NCI-H1092 (cell line): ENCODE measurements at regions not wholly inside any gene's neighbourhood (a gene's known extent, or its start where the extent isn't known, plus 50 kb on each side); places are given as distances from the start of the nearest gene placed in this dataset.

Experiments used
- DNase-seq: peaks from one replicate; lab custom pipeline; 2025; lab: John Stamatoyannopoulos, UW

DNA sequence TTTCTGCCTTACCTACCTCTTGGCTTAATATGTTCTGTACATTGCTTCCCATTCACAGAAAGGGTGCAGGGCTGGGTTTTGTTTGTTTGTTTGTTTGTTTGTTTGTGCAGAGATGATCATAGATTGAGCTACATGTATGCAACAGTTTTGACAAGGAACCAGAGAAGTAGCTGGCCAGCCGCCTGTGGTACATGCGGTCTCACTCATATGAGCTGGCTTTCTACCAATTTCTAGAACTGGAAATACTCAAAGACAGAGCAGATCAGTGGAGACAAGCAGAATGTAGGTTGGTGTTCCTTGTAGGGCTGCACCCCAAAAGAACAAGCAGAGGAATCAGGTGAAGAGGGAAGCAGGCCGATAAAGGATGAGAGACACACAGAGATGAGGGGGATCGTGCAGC is 502.7 kb downstream of the SOX2 start:
- no peak for DNase-seq

DNA sequence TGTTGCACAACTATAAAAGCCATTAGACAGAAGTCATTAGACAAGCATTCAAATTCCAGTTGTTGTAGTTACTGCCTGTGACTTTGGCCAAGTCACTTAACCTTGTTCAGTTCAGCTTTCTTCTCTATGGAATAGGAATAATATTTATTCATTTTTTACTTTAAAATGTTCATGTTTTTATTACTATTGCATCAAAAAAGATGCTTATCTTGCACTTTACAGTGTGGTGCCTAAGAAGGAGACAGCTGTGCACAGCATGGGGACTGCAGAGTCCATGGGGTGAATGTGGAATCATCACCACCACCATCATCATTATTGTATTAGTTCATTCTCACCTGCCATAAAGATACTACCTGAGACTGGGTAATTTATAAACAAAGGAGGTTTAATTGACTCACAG is 504.2 kb downstream of the SOX2 start:
- no peak for DNase-seq

DNA sequence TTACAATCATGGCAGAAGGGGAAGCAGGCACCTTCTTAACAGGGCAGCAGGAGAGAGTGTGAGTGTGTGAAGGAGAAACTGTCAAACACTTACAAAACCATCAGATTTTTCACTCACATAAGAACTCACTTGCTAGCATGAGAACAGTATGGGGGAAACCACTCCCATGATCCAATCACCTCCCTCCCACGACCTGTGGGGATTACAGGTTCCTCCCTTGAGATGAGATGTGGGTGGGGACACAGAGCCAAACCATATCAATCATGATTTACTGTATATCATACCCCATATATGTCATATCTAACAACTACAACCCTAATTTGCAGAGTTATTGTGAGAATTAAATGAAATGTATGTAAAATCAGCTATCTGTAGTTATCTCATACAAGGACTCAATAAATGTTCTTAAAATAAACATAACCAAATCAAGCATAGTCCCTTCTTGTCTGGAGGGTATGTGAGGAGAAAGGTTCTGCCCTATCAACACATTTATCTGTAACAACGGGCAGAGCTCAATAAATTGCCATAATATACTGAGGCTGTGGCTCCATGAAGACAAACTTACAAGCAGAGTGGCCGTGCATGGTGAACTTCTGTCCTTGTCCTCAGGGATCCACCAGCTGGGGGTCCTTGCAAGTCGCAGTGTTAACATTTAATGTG is 504.7 kb downstream of the SOX2 start:
- DNase-seq, result no peak

DNA sequence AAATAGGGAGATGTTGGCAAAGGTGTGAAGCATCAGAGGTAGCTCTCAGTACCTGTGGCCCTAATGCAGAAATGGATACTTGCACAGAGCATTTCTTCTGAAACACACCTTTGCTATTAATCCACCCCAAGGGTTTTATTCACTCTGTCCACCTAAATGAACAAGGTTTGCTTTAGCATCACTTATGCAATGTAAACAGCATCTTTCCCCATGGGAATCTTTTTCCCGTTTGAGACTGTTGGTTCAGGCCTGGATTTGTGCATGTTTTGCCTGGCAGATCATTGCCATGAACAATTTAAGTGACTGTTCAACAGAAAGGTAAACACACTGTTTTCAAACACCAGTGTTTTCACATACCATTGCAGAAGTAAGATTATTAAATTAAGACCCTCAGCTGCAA is 508.3 kb downstream of the SOX2 start:
- DNase-seq, result no peak

DNA sequence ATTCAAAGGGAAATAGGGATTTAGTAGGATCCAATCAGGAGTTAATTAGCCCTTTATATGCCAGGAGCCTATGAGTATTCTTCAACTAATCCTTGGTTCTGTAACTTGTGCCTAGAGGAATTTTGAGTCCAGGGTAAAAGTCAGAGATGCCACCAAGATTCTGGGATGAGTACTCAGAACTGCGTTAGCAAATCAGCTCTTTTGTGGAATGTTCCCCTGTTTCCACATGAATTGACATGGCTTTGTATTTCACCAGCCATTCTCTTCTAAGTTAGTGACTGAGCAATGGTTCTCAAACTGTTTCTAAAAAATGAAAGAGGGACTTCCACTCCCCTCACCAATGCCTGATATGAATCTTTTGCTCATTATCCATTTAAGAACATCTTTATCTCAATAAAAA is 508.7 kb downstream of the SOX2 start:
- no peak for DNase-seq

DNA sequence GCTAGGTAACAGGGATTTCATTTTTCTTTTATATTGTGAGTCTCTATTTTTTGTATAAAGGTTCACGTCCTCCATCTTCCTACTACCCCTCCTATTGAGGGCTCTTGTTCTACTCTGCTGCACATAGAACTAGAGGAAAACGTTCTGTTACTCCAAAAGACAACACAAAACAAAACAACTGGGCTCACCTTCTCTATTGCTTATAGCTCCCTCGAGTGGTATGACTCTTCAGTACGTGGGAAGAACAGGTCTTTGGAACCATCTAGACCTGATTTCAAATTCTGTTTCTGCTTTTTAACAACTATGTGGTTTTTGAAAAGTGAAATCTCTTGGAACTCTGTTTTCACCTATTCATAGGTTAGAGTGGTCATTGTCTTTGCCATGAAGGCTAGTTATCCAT is 515.3 kb downstream of the SOX2 start:
- DNase-seq, result no peak

GRCh38 chr3:182233405-182233804 is 521.7 kb downstream of the SOX2 start:
- DNase-seq, result no peak

DNA sequence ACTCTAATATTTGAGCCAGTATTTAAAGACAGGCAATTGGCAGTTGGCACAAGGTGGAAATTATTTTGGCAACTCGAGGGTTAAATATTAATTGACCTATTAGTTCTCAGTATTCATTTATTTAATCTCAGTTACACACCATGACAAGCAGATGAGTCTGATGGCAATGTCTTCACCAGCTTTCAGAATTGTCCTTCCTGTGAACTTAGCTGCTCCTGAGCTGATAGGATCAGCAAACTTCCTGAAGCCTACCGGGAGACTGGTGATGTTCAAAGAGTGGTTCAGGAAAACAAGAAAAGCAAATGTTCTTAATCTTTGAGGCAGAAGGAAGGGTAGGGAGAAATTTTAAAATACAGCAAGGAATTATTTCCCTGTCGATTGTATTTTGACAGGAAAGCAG is 522.2 kb downstream of the SOX2 start:
- DNase-seq, result no peak

DNA sequence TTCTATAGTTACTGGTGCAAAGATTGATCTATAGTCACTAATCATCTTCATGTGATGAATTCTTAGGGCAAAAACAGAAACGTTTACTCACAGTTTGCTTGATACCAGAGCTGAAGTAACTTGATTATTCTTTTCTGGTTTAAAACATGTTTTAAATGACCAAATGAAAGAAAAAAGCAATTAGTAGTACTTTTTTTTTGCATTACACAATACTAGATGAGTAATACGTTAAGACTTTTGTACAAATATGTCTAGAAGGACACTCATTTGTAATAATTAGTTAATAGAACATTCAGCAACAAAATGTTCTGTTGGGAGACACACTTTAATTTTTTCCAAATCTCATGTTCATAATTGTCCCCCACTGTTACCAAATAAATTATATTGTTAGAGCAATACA is 523.2 kb downstream of the SOX2 start:
- no peak for DNase-seq

GRCh38 chr3:182235504-182235903 is 523.8 kb downstream of the SOX2 start:
- DNase-seq, result no peak

- DNase-seq, result no peak
These were observed 526.4 kb downstream of the SOX2 start for GRCh38 chr3:182238126-182238525.

GRCh38 chr3:182239316-182239715 is 527.6 kb downstream of the SOX2 start:
- DNase-seq, result no peak

DNA sequence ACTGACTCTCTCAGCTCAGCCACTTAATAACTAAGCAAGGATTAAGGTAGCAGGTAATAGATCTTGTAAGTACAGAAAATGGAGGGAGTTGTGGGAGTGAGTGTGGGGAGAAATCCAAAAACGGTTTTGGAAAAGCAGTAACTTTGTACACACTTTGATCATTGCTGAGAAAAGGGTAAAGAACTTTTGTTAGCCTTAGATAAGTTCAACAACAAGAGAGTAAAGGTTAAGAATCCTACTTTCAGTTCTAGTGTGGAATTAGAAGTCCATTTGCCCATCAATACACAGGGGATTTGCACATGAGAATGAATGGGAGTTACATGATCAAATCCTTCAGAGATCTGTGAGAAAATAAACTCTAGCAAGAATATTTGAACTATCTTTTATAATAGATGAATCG is 528.7 kb downstream of the SOX2 start:
- DNase-seq, result no peak

- no peak for DNase-seq
These were observed 529.6 kb downstream of the SOX2 start for GRCh38 chr3:182241196-182241765.

- no peak for DNase-seq
These were observed 530.2 kb downstream of the SOX2 start for GRCh38 chr3:182241766-182242488.

GRCh38 chr3:182242489-182242942 is 530.8 kb downstream of the SOX2 start:
- no peak for DNase-seq

DNA sequence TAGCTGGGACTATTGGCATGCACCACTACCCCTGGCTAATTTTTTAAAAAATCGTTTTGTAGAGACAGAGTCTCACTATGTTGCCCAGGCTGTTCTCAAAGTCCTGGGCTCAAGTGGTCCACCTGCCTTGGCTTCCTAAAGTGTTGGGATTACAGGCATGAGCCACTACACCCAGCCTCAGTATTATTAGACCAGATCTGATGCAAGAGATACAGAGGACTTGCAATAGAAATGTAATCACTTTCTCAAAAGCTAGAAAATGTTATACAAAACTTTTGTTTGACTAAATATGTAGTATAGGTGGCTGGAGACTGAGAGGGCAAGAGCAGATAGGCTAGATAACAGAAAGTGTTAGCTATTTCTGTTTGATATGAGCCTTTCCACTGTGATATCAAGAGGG is 531.9 kb downstream of the SOX2 start:
- DNase-seq, result no peak

GRCh38 chr3:182244222-182244971 is 532.7 kb downstream of the SOX2 start:
- no peak for DNase-seq

DNA sequence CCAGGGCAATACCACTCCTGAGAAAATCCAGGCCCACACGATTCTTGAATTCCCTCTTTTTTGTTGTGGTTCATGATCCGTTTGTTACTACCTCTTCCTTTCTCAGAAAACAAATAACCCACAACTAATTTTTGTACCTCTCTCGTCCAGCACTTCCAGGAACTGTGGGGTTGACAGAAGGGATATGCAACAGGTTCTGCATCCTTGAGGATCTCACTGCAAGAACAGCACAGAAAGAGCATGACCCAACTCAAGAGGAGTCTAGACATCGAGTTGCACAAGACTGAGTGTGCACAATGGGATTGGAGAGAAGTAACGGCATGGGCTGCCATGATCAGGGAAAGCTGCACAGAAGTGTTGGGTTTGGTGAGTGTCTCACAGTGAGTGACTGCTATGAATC is 533.3 kb downstream of the SOX2 start:
- no peak for DNase-seq

DNA sequence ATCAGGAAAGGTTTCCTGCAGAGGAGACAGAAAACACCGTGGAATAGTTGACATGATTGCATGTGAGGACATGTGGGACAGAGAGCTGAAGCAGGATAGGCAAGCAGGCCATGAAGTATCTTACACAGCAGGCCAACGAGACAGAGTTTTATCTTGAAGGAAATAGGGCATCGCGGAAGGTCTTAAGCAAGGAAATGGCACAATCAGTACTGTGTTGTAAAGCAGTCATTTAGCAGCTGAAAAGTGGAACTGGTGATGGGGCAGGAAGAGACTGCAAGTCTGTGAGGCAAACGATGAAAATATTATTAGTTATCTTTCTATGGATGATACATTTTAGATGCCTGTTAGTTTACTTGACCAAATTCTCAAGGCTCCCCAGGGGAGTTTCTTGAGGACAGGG is 535.1 kb downstream of the SOX2 start:
- no peak for DNase-seq

DNA sequence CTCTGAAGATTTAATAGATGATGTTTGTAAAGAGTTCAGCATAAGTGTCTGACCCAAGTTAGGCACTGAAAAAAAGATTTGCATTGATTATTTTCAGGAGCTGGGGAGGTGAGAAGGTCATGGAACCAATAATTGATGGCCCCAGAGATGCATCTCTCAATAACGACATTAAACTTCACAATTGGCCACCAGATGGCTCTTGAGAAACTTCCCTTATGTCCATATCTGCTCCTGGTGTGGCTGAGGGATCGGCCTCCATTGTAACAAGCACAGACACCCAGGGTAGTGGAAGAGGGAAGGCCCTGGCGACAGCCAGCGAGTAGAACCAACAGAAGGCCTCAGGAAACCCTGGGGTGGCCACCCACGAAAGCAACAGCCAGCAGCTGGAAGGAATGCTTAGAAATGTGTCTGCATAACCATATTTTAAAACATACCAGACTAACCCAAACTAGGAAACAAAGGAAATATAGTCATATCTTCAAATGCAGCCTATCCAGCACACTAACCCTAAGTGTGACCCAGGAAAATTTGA is 536.7 kb downstream of the SOX2 start:
- no peak for DNase-seq

DNA sequence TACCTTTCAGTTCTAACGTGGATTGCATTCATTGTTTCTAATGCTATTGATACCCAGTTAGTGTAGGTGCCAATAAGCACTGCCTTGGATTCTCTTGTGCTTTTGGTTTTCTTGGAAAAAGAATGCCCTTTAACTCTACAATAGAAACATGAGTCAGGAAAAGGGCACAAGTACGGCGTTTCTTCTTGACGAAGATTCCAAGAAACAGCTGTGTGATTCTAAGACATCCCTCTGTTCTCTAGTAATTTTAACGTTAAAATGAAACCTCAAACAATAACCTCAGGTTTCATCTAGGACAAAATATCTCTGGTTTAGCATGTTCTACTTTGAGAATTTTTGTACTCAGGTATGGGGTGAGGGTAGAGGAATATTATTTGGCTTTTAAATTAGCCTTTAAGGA is 540.5 kb upstream of the ATP11B start:
- DNase-seq, result no peak

GRCh38 chr3:182255158-182255557 is 538.1 kb upstream of the ATP11B start:
- DNase-seq, result no peak
